BJ (cell line): ENCODE measurements at regions not wholly inside any gene's neighbourhood (a gene's known extent, or its start where the extent isn't known, plus 50 kb on each side); places are given as distances from the start of the nearest gene placed in this dataset.

ENCODE experiments used
- CTCF ChIA-PET: fragments of 350-600 bp; formaldehyde crosslinking; extraction: SDS; loops from one replicate; lab custom pipeline; 2021; ENCODE audit warnings: antibody characterized with exemption, inconsistent platforms; lab: Yijun Ruan, JAX
- POLR2A ChIA-PET: fragments of 300-600 bp; sonication (Branson Sonifier 250); formaldehyde crosslinking; extraction: SDS; loops from one replicate; lab custom pipeline; 2021; ENCODE audit warnings: antibody characterized with exemption; lab: Charles Lee
- DNase-seq: peaks from one replicate; pipeline ENCODE4 v3.0.0-alpha.2; 2011; ENCODE audit warnings: low read depth
- H3K27me3 ChIP-seq: 2 replicates; pipeline ENCODE4 v1.6.0; 2011; ENCODE audit warnings: low read length; ENCODE audit not compliant: control insufficient read depth, insufficient read depth
- H3K36me3 ChIP-seq: 2 replicates; pipeline ENCODE4 v1.5.1; 2011; ENCODE audit warnings: low read length; ENCODE audit not compliant: control insufficient read depth, insufficient read depth
- H3K4me3 ChIP-seq: 2 replicates; pipeline ENCODE4 v1.5.1; 2011; ENCODE audit warnings: low read depth, mild to moderate bottlenecking, control low read depth, low read length
- TF ChIP-seq, protein P1 (sequence below): IDR thresholded peaks from 2 replicates; pipeline ENCODE4 v1.5.1; 2011; ENCODE audit warnings: low read depth, mild to moderate bottlenecking, control low read depth, inconsistent platforms, low read length, moderate library complexity; ENCODE audit not compliant: insufficient read depth

DNA sequence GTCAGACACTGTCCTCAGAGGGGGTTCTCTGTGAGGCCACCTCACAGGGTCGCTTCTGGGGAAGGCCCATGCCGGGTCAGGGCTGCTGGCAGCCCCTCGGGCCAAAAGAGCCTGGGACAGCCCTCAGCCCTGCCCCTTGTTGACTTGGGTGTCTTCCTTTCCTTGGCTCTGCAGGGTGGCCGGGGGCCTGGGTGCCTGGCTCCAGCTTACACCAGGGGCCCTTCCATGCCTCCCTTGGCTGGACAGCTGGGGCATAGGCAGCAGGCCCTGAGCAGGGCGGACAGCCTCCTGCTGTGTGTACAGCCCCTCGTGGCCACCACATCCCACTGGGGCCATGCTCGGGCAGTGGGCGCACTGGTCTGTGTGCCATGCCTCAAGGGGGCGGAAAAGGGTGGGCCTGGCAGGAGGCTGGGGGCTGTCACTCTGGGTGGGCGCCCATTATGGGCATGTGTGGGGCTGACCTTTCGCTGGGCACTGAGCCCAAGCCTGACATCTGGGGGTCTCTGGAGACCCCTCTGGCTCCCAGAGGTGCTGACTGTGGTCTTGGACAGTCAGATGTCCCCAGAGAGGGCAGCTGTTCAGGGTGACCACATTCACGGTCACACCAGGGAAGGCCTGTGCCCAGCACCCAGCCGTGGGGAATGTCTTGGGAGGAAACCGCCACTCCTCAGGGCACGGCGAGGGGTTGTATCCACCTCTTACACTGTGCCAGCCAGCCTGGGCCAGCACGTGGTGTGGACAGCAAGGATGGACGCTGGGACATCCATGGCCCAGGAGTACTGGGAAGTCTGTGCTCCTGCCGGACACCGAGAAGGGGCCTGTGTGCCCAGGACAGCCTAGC lies 313.3 kb downstream of the TMEM121 start:
- Histone ChIP-seq H3K4me3 (no peak overlapping the region), H3K27me3 (no peaks in the 10 kb centered on the region), H3K36me3 (no peaks in the 10 kb centered on the region)
- TF ChIP-seq, protein P1, sequence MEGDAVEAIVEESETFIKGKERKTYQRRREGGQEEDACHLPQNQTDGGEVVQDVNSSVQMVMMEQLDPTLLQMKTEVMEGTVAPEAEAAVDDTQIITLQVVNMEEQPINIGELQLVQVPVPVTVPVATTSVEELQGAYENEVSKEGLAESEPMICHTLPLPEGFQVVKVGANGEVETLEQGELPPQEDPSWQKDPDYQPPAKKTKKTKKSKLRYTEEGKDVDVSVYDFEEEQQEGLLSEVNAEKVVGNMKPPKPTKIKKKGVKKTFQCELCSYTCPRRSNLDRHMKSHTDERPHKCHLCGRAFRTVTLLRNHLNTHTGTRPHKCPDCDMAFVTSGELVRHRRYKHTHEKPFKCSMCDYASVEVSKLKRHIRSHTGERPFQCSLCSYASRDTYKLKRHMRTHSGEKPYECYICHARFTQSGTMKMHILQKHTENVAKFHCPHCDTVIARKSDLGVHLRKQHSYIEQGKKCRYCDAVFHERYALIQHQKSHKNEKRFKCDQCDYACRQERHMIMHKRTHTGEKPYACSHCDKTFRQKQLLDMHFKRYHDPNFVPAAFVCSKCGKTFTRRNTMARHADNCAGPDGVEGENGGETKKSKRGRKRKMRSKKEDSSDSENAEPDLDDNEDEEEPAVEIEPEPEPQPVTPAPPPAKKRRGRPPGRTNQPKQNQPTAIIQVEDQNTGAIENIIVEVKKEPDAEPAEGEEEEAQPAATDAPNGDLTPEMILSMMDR: no peak
- POLR2A ChIA-PET: interaction anchor here (0.5 kb wide), 1 partner anchor 350 kb away, joined by 9 read pairs; no protein-coding TSS in a partner anchor
- DNase-seq: no peak
- CTCF ChIA-PET: no interaction called here

DNA sequence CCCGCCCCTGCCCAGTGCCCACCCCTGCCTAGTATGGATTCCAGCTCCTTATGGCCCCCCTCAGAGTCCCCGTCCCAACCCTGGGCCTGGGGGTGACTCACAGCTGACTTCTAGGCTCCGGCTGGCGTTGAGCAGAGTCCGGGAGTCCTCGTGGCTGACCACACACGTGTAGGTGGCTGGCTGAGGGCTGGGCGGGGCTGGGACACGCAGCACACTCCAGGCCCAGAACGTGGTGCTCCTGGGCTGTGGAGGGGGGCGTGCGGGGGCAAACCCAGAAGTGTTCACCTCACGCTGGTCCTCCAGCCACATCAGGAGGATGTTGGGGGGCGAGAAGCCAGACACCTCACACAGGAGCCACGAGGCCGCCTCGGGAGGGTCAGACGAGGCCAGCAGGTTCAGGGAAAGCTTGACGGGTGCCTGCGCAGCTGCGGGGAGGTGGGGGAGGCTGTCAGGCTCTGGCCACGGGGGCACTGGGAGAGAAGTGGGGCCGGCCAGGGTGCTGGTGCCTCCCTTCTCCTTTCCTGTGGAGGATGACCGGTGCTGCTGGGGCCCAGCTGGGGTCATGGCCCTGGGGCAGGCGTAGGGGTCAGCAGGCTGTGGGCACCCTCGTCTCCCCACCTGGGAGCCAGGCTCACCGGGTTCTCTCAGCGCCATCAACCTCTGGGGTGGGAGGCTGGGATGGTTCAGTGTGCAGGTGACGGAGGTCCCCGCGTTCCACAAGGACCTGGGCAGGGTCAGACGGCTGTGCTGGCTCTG lies 314.1 kb downstream of the TMEM121 start:
- no peak for DNase-seq
- POLR2A ChIA-PET: interaction anchor here (0.5 kb wide), 1 partner anchor 351 kb away, joined by 9 read pairs; no protein-coding TSS in a partner anchor
- CTCF ChIA-PET: no interaction called here
- TF ChIP-seq, protein P1: no peak
- Histone ChIP-seq H3K36me3 (no peaks in the 10 kb centered on the region), H3K4me3 (no peak overlapping the region), H3K27me3 (no peaks in the 10 kb centered on the region)

DNA sequence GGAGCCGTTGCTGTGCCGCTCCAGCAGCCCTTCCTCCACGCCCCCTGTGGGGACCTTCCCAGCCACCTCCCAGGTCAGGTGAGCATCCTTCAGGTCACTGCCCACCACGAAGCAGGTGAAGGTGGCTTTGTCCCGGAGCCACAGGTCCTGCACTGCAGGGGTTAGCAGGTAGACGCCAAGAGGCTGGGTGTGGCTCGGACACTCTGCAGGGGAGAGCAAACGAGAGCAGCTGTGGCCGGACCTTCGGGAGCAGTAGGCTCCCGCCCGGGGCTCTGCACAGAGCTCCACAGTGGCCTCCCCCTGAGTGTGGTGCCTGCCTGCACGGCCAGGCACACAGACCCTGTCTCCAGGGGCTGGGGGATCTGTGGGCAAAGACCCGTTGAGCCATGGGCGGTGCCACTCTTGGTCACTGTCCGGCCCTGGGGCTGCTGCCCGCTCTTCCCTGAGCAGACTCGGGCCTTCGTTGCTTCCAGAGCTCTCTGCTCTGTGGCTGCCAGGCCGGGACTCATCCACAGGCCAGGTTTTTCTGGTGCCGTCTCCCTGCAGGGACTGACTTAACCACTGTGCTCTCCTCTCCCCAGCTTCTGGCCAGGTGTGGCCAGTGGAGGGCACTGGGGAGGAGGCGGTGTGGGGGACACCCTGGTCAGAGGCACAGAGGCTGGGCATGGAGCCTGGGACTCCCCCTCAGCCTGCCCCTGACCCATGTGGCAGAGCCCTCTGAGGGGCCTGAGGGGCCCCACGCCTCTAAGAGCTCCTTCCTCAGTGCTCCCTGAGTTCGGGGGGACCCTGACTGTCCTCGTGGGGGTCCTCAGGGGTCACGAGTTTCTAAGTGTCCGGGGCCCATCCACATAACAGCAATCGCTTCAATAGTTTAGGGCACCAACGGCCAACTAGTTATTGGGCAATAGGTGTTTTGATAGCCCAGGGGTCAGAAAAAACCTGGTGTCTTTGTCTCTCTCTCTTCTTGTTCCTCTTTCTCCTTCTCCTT lies 314.9 kb downstream of the TMEM121 start:
- Histone ChIP-seq H3K36me3 (no peaks in the 10 kb centered on the region), H3K27me3 (no peaks in the 10 kb centered on the region), H3K4me3 (no peak overlapping the region)
- TF ChIP-seq, protein P1: no peak
- no peak for DNase-seq
- ChIA-PET POLR2A (no interaction called here), CTCF (no interaction called here)

DNA sequence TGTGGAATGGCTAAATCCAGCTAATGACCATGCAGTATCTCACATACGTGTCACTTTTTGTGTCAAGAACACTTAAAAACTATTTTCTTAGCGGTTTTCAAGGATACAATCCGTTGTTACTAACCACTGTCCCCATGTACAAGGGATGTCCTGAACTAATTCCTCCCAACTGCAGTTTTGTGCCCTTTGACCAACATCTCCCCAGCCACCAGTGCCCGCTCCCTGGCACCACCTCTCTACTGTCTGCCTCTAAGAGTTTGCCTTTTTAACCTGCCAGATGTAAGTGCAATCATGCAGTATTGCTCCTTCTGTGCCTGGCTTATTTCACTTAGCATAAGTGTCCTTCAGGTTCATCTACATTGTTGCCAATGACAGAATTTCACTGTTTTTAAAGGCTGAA lies 315.7 kb downstream of the TMEM121 start:
- Histone ChIP-seq H3K4me3 (no peak overlapping the region), H3K27me3 (no peaks in the 10 kb centered on the region), H3K36me3 (no peaks in the 10 kb centered on the region)
- no peak for DNase-seq
- TF ChIP-seq, protein P1: no peak
- ChIA-PET CTCF (no interaction called here), POLR2A (no interaction called here)
